Inflammatory macrophage (primary cell): ENCODE measurements at regions not wholly inside any gene's neighbourhood (a gene's known extent, or its start where the extent isn't known, plus 50 kb on each side); places are given as distances from the start of the nearest gene placed in this dataset.
"Not testable (repeated sequence)": the region's sequence is repeated elsewhere in the genome, so short reads cannot be mapped to it uniquely, and the experiment has no call there.

Experiments
- DNase-seq, 2 donors: peaks; one replicate each; pipeline ENCODE4 v3.0.0-alpha.2; 2020 to 2022

GRCh38 chr6:140427842-140428241, 1053.4 kb upstream of the CITED2 start:
- no peak for DNase-seq

GRCh38 chr6:140414966-140415620, 1040.6 kb upstream of the CITED2 start:
- no peak for DNase-seq

GRCh38 chr6:140403020-140403419, 1028.6 kb upstream of the CITED2 start:
- peak in 1 of 2 donors; percentile 6 for DNase-seq

- DNase-seq: no peak
Observed at GRCh38 chr6:140401761-140402160, 1027.3 kb upstream of the CITED2 start.

- no peak for DNase-seq
Observed at GRCh38 chr6:140398076-140398475, 1023.6 kb upstream of the CITED2 start.

GRCh38 chr6:140397106-140397505, 1022.7 kb upstream of the CITED2 start:
- DNase-seq: no peak

- peak; percentile 60 to 86 for DNase-seq
Observed at GRCh38 chr6:140393665-140394540, 1019.5 kb upstream of the CITED2 start.

- DNase-seq: no peak
Observed at GRCh38 chr6:140388815-140389214, 1014.4 kb upstream of the CITED2 start.

GRCh38 chr6:140388192-140388802, 1013.8 kb upstream of the CITED2 start:
- DNase-seq: no peak

- no peak for DNase-seq
Observed at GRCh38 chr6:140385679-140386078, 1011.2 kb upstream of the CITED2 start.

GRCh38 chr6:140382355-140382754, 1007.9 kb upstream of the CITED2 start:
- peak; percentile 54 to 66 for DNase-seq

- peak; percentile 3 to 22 for DNase-seq
Observed at GRCh38 chr6:140380427-140381218, 1006.2 kb upstream of the CITED2 start.

GRCh38 chr6:140379919-140380318, 1005.5 kb upstream of the CITED2 start:
- no peak for DNase-seq

- DNase-seq: no peak
Observed at GRCh38 chr6:140376209-140376608, 1001.8 kb upstream of the CITED2 start.

- DNase-seq: not testable (repeated sequence)
Observed at GRCh38 chr6:140373728-140374127, 999.3 kb upstream of the CITED2 start.

GRCh38 chr6:140372064-140372463, 997.6 kb upstream of the CITED2 start:
- DNase-seq: no peak

- peak in 1 of 2 donors; percentile 24 for DNase-seq
Observed at GRCh38 chr6:140370976-140371870, 996.8 kb upstream of the CITED2 start.

- no peak for DNase-seq
Observed at GRCh38 chr6:140370441-140370840, 996.0 kb upstream of the CITED2 start.

GRCh38 chr6:140366991-140367390, 992.5 kb upstream of the CITED2 start:
- DNase-seq: no peak

GRCh38 chr6:140364916-140365315, 990.5 kb upstream of the CITED2 start:
- no peak for DNase-seq

GRCh38 chr6:140360651-140361050, 986.2 kb upstream of the CITED2 start:
- no peak for DNase-seq

GRCh38 chr6:140355476-140355875, 981.0 kb upstream of the CITED2 start:
- DNase-seq: no peak
